IMR-90 (cell line): ENCODE measurements at regions not wholly inside any gene's neighbourhood (a gene's known extent, or its start where the extent isn't known, plus 50 kb on each side); places are given as distances from the start of the nearest gene placed in this dataset.

ENCODE experiments used
- ATAC-seq: fragments of 200-7000 bp; cut with Tn5 transposase; 2 replicates; pipeline ENCODE4 v1.9.1; 2020; ENCODE audit warnings: low read depth, mild to moderate bottlenecking, moderate library complexity
- BruUV-seq: library from RNA; stranded (reverse); fragments of 400-500 nt; replicated peaks from 2 replicates; lab custom pipeline; 2021; lab: Mats Ljungman, UMichigan
- CTCF ChIA-PET: fragments of 300-600 bp; formaldehyde crosslinking; extraction: SDS; loops from one replicate; lab custom pipeline; 2021; ENCODE audit warnings: antibody characterized with exemption; lab: Yijun Ruan, JAX
- POLR2A ChIA-PET: fragments of 300-600 bp; sonication (Branson Sonifier 250); formaldehyde crosslinking; loops from one replicate; lab custom pipeline; 2022; ENCODE audit warnings: antibody characterized with exemption; ENCODE audit not compliant: unreplicated experiment; lab: Charles Lee
- DNase-seq: peaks from one replicate; pipeline ENCODE4 v3.0.0; 2013
- H2AFZ ChIP-seq: replicated peaks from 2 replicates; pipeline ENCODE3; 2013; ENCODE audit warnings: low read length, mild to moderate bottlenecking; ENCODE audit not compliant: poor library complexity
- H2AK5ac ChIP-seq: 2 replicates; pipeline ENCODE4 v1.6.1; 2013; ENCODE audit warnings: low read depth, low read length, inconsistent platforms
- H2AK9ac ChIP-seq: replicated peaks from 2 replicates; pipeline ENCODE3; 2013; ENCODE audit warnings: mild to moderate bottlenecking, low read depth, low read length, moderate library complexity; ENCODE audit not compliant: poor library complexity
- H2BK120ac ChIP-seq: 2 replicates; pipeline ENCODE4 v1.6.1; 2013; ENCODE audit warnings: low read depth, low read length, inconsistent platforms
- H2BK15ac ChIP-seq: 3 replicates; pipeline ENCODE4 v1.6.1; 2013; ENCODE audit warnings: low read depth, low read length, inconsistent platforms
- H2BK20ac ChIP-seq: 2 replicates; pipeline ENCODE4 v1.6.1; 2013; ENCODE audit warnings: low read depth, mild to moderate bottlenecking, inconsistent platforms, low read length, moderate library complexity
- H2BK5ac ChIP-seq: 2 replicates; pipeline ENCODE4 v1.6.1; 2013; ENCODE audit warnings: mild to moderate bottlenecking, low read depth, low read length, inconsistent platforms; ENCODE audit not compliant: poor library complexity, severe bottlenecking
- H3K14ac ChIP-seq: replicated peaks from 2 replicates; pipeline ENCODE4 v1.6.1; 2013; ENCODE audit warnings: low read depth, low read length, inconsistent platforms
- H3K18ac ChIP-seq: 2 replicates; pipeline ENCODE4 v1.6.1; 2013; ENCODE audit warnings: low read depth, low read length, control low read depth
- H3K23ac ChIP-seq: 2 replicates; pipeline ENCODE4 v1.6.1; 2013; ENCODE audit warnings: low read depth, low read length, inconsistent platforms
- H3K27ac ChIP-seq: 2 replicates; pipeline ENCODE4 v1.5.1; 2013; ENCODE audit warnings: mild to moderate bottlenecking, control low read depth, low read length; ENCODE audit not compliant: insufficient read depth
- H3K27me3 ChIP-seq: 2 replicates; pipeline ENCODE4 v1.6.1; 2013; ENCODE audit warnings: low read length; ENCODE audit not compliant: control insufficient read depth, insufficient read depth
- H3K36me3 ChIP-seq: 2 replicates; pipeline ENCODE4 v1.6.1; 2013; ENCODE audit warnings: low read length, mixed read lengths; ENCODE audit not compliant: control insufficient read depth, insufficient read depth
- H3K4ac ChIP-seq: 2 replicates; pipeline ENCODE4 v1.6.1; 2013; ENCODE audit warnings: low read depth, low read length, inconsistent platforms
- H3K4me1 ChIP-seq: 2 replicates; pipeline ENCODE4 v1.6.1; 2013; ENCODE audit warnings: low read length, mixed read lengths; ENCODE audit not compliant: control insufficient read depth, insufficient read depth
- H3K4me2 ChIP-seq: 2 replicates; pipeline ENCODE4 v1.6.1; 2013; ENCODE audit warnings: low read depth, mild to moderate bottlenecking, control low read depth, low read length, moderate library complexity
- H3K4me3 ChIP-seq: 2 replicates; pipeline ENCODE4 v1.5.1; 2013; ENCODE audit warnings: low read depth, mild to moderate bottlenecking, control low read depth, low read length, moderate library complexity; ENCODE audit not compliant: insufficient read depth
- H3K56ac ChIP-seq: 2 replicates; pipeline ENCODE4 v1.6.1; 2013; ENCODE audit warnings: low read length, inconsistent platforms; ENCODE audit not compliant: insufficient read depth; ENCODE audit errors: extremely low read depth
- H3K79me1 ChIP-seq, 2 experiments: 2 replicates each; pipeline ENCODE4 v1.6.1; 2013; ENCODE audit warnings: low read length in 2 of 2, inconsistent platforms in 1 of 2, low read depth in 1 of 2
- H3K9ac ChIP-seq: 2 replicates; pipeline ENCODE4 v1.6.1; 2013; ENCODE audit warnings: low read depth, low read length, control low read depth
- H3K9me1 ChIP-seq: 2 replicates; pipeline ENCODE4 v1.6.1; 2013; ENCODE audit warnings: low read length, inconsistent platforms; ENCODE audit not compliant: insufficient read depth
- H3K9me3 ChIP-seq: 2 replicates; pipeline ENCODE4 v1.6.1; 2013; ENCODE audit warnings: low read length; ENCODE audit not compliant: control insufficient read depth, insufficient read depth
- H4K20me1 ChIP-seq: 2 replicates; pipeline ENCODE4 v1.6.1; 2013; ENCODE audit warnings: low read length, inconsistent platforms; ENCODE audit not compliant: insufficient read depth
- H4K5ac ChIP-seq: 2 replicates; pipeline ENCODE4 v1.6.1; 2013; ENCODE audit warnings: mild to moderate bottlenecking, low read depth, low read length, control low read depth
- H4K8ac ChIP-seq, 2 experiments: 2 replicates each; pipeline ENCODE4 v1.6.1; 2013; ENCODE audit warnings: low read depth in 2 of 2, low read length in 2 of 2, control low read depth in 1 of 2, inconsistent platforms in 1 of 2
- H4K91ac ChIP-seq: 2 replicates; pipeline ENCODE4 v1.6.1; 2013; ENCODE audit warnings: low read depth, low read length, inconsistent platforms; ENCODE audit not compliant: insufficient read depth
- BHLHE40 ChIP-seq: fragments of 150-350 bp; IDR thresholded peaks from 2 replicates; pipeline ENCODE4 v1.6.1; 2016; ENCODE audit warnings: mild to moderate bottlenecking, low read depth, low read length
- CHD1 ChIP-seq: IDR thresholded peaks from 2 replicates; pipeline ENCODE4 v1.6.1; 2012; ENCODE audit warnings: low read depth, low read length, improper control_type of control experiment
- MAFK ChIP-seq: IDR thresholded peaks from 2 replicates; pipeline ENCODE4 v1.6.1; 2012; ENCODE audit warnings: low read depth, low read length, improper control_type of control experiment
- MXI1 ChIP-seq: IDR thresholded peaks from 2 replicates; pipeline ENCODE4 v1.6.1; 2012; ENCODE audit warnings: low read depth, mild to moderate bottlenecking, low read length, moderate library complexity, borderline replicate concordance
- NFE2L2 ChIP-seq: fragments of 150-350 bp; IDR thresholded peaks from 2 replicates; pipeline ENCODE4 v1.6.1; 2016; ENCODE audit warnings: low read depth, mild to moderate bottlenecking, low read length
- RCOR1 ChIP-seq: IDR thresholded peaks from 2 replicates; pipeline ENCODE4 v1.6.1; 2012; ENCODE audit warnings: mild to moderate bottlenecking, low read length, improper control_type of control experiment; ENCODE audit not compliant: insufficient replicate concordance
- WGBS, 2 experiments: methylation state at CpG; one replicate each; pipeline versions ENCODE4 v1.1.5 to v1.1.7; 2013; ENCODE audit warnings: missing lambda C conversion rate in 2 of 2; ENCODE audit not compliant: insufficient read length in 1 of 2; ENCODE audit errors: extremely low coverage in 2 of 2; 5-methylcytosine and 5-hydroxymethylcytosine counted together
- dilution Hi-C: fragments of 300-500 bp; cut with HindIII; formaldehyde crosslinking; loops from one replicate; pipeline ENCODE4 v1.14.3; 2018; ENCODE audit warnings: low sequenced_read_pairs; ENCODE audit not compliant: unreplicated experiment
- in situ Hi-C: fragments of 300-500 bp; cut with MboI; formaldehyde crosslinking; loops from 3 replicates; pipeline ENCODE4 v1.14.3; 2019; ENCODE audit warnings: low sequenced_read_pairs, inconsistent platforms, mixed read lengths
- intact Hi-C: fragments of 100-400 bp; cut with micrococcal nuclease; formaldehyde crosslinking; loops from 2 replicates; pipeline ENCODE4 v1.10.0; 2022
- TF ChIP-seq, protein P1 (sequence below): conservative IDR thresholded peaks from 2 replicates; pipeline ENCODE4 v1.5.1; 2012; ENCODE audit warnings: mild to moderate bottlenecking, low read depth, low read length, improper control_type of control experiment

GRCh38 chrX:6614506-6614905 is 79.6 kb upstream of the VCX3A start:
- no peak overlapping the region for H3K4ac ChIP-seq
- intact Hi-C loops, result no loop called here
- no peaks in the 10 kb centered on the region for H3K36me3 ChIP-seq
- no peak overlapping the region for H3K9ac ChIP-seq
- H3K18ac ChIP-seq, result no peak overlapping the region
- TF ChIP-seq MAFK, result no peak
- TF ChIP-seq NFE2L2, result no peak
- TF ChIP-seq, protein P1, sequence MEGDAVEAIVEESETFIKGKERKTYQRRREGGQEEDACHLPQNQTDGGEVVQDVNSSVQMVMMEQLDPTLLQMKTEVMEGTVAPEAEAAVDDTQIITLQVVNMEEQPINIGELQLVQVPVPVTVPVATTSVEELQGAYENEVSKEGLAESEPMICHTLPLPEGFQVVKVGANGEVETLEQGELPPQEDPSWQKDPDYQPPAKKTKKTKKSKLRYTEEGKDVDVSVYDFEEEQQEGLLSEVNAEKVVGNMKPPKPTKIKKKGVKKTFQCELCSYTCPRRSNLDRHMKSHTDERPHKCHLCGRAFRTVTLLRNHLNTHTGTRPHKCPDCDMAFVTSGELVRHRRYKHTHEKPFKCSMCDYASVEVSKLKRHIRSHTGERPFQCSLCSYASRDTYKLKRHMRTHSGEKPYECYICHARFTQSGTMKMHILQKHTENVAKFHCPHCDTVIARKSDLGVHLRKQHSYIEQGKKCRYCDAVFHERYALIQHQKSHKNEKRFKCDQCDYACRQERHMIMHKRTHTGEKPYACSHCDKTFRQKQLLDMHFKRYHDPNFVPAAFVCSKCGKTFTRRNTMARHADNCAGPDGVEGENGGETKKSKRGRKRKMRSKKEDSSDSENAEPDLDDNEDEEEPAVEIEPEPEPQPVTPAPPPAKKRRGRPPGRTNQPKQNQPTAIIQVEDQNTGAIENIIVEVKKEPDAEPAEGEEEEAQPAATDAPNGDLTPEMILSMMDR, result no peak
- no peak for TF ChIP-seq MXI1
- TF ChIP-seq CHD1, result no peak
- no peak for TF ChIP-seq RCOR1
- TF ChIP-seq BHLHE40, result no peak
- no peaks in the 10 kb centered on the region for H4K20me1 ChIP-seq
- no peak overlapping the region for H2AK5ac ChIP-seq
- no peaks in the 10 kb centered on the region for H3K9me1 ChIP-seq
- BruUV-seq, result no TSS peak
- no peak overlapping the region for H2BK5ac ChIP-seq
- H3K79me1 ChIP-seq, result no peaks in the 10 kb centered on the region
- peaks cover 21% of the 10 kb centered on the region for H3K9me3 ChIP-seq
- no peak overlapping the region for H3K56ac ChIP-seq
- 14% methylated on average over 1 of the region's 7 CpGs; no CpG with 5 or more reads in 1 of the 2 experiments for WGBS, 2 experiments
- no peak overlapping the region for H2BK15ac ChIP-seq
- H2BK120ac ChIP-seq, result no peak overlapping the region
- H3K14ac ChIP-seq, result no peak overlapping the region
- ChIA-PET CTCF (no interaction called here), POLR2A (no interaction called here)
- no peak overlapping the region for H4K8ac ChIP-seq
- H3K27me3 ChIP-seq, result no peaks in the 10 kb centered on the region
- in situ Hi-C loops, result no loop called here
- no peak overlapping the region for H4K91ac ChIP-seq
- DNase-seq (no peak), ATAC-seq (no peak)
- H4K5ac ChIP-seq, result no peak overlapping the region
- no peaks in the 10 kb centered on the region for H3K4me1 ChIP-seq
- no peak overlapping the region for H2AK9ac ChIP-seq
- no peak overlapping the region for H2BK20ac ChIP-seq
- no peak overlapping the region for H3K4me2 ChIP-seq
- H3K27ac ChIP-seq, result no peak overlapping the region
- dilution Hi-C loops, result no loop called here
- no peak overlapping the region for H2AFZ ChIP-seq
- H3K23ac ChIP-seq, result no peak overlapping the region
- H3K4me3 ChIP-seq, result no peak overlapping the region
